BE2C (cell line): ENCODE measurements at regions not wholly inside any gene's neighbourhood (a gene's known extent, or its start where the extent isn't known, plus 50 kb on each side); places are given as distances from the start of the nearest gene placed in this dataset.

Experiments used
- DNase-seq: peaks from one replicate; pipeline ENCODE4 v3.0.0-alpha.2; 2020
- H3K27me3 ChIP-seq: fragments of 250-450 bp; sonication (Bioruptor Pico); 2 replicates; pipeline ENCODE4 v1.5.1; 2020; ENCODE audit warnings: mild to moderate bottlenecking
- H3K36me3 ChIP-seq: fragments of 250-450 bp; sonication (Bioruptor Pico); 2 replicates; pipeline ENCODE4 v1.5.1; 2020; ENCODE audit warnings: mild to moderate bottlenecking
- H3K4me1 ChIP-seq: fragments of 250-450 bp; sonication (Bioruptor Pico); 2 replicates; pipeline ENCODE4 v1.5.1; 2020
- H3K4me3 ChIP-seq: 2 replicates; pipeline ENCODE4 v1.5.1; 2011; ENCODE audit warnings: low read depth, low read length
- H3K9me3 ChIP-seq: fragments of 250-450 bp; sonication (Bioruptor Pico); 2 replicates; pipeline ENCODE4 v1.5.1; 2020
- CTCF ChIP-seq: IDR thresholded peaks from 2 replicates; pipeline ENCODE4 v1.5.1; 2012; ENCODE audit warnings: mild to moderate bottlenecking, low read depth, low read length

DNA sequence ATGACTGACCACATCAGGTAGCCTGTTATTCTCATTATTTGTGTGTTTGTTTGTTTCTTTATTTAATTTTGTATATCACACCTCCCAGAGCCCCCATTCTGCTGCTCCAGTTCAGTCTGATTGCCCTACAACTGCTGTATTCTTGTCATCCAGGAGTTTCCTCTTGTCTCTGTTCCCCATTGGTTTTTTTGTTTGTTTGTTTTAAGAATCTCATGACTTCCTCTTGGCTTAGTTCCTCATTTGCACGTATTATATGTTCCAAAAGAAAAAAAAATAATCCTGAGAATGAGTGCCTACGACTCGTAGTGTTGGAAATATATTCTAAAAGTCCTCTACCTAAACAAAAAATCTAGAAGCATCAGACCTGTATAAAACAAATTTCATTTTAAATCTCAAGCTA lies 142.3 kb upstream of the SLIT2 start:
- no peak overlapping the region for H3K4me3 ChIP-seq
- H3K27me3 ChIP-seq, result no peaks in the 10 kb centered on the region
- no peaks in the 10 kb centered on the region for H3K4me1 ChIP-seq
- H3K9me3 ChIP-seq, result no peaks in the 10 kb centered on the region
- no peaks in the 10 kb centered on the region for H3K36me3 ChIP-seq
- no peak for TF ChIP-seq CTCF
- DNase-seq, result no peak

DNA sequence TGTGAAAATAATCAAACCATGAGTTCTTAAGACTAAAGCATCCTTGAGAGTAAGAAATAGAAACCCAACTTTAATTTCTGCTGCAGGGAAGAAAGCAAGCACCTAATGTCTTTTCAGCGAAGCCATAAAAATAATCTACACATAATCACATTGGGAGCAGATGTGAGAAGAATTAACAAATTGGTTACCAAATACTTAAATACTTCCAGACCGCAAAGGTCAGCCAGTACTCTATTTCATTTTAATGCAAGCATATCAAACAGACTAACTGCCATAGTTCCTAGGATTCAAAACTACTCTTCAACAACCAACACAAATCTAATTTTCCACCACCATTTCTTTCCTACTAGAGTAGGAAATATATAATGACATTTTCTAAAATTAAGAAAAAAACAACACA lies 144.8 kb upstream of the SLIT2 start:
- no peaks in the 10 kb centered on the region for H3K36me3 ChIP-seq
- no peak overlapping the region for H3K4me3 ChIP-seq
- no peaks in the 10 kb centered on the region for H3K27me3 ChIP-seq
- DNase-seq, result no peak
- TF ChIP-seq CTCF, result no peak
- H3K9me3 ChIP-seq, result no peaks in the 10 kb centered on the region
- H3K4me1 ChIP-seq, result no peaks in the 10 kb centered on the region

GRCh38 chr4:20101831-20102230 lies 149.9 kb upstream of the SLIT2 start:
- Histone ChIP-seq H3K4me1 (no peaks in the 10 kb centered on the region), H3K9me3 (no peaks in the 10 kb centered on the region)
- TF ChIP-seq CTCF, result no peak

DNA sequence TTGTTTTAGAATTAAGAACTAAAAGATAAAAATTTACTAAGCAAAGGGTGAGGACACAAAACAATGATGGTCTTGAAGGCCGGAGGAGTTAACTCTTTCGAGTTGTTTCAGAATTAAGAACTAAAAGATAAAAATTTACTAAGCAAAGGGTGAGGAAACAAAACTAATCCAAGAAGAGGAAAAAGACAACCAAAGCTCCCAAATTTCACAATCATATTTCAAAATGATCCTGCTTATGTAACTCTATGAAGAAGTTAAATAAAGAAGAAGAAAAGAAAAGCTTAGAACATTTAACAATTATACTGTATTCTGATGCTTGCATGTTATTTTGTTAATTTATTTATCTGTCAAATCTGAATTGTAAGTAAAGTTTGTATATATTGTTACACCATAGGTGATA lies 154.8 kb upstream of the SLIT2 start:
- no peaks in the 10 kb centered on the region for H3K36me3 ChIP-seq
- no peak for TF ChIP-seq CTCF
- H3K9me3 ChIP-seq, result no peaks in the 10 kb centered on the region
- no peak for DNase-seq
- peaks cover 3% of the 10 kb centered on the region; the same call in 1 of the 2 replicates for H3K27me3 ChIP-seq
- H3K4me1 ChIP-seq, result no peaks in the 10 kb centered on the region
- no peak overlapping the region for H3K4me3 ChIP-seq

More at GRCh38 chr4:20101831-20102230, 149.9 kb upstream of the SLIT2 start:
- Histone ChIP-seq H3K36me3 (no peaks in the 10 kb centered on the region), H3K27me3 (no peaks in the 10 kb centered on the region), H3K4me3 (no peak overlapping the region)
- DNase-seq, result no peak

- H3K27me3 ChIP-seq, result peaks cover 3% of the 10 kb centered on the region; the same call in 1 of the 2 replicates
- H3K9me3 ChIP-seq, result no peaks in the 10 kb centered on the region
- no peak for DNase-seq
- H3K4me3 ChIP-seq, result no peak overlapping the region
- no peak for TF ChIP-seq CTCF
- no peaks in the 10 kb centered on the region for H3K36me3 ChIP-seq
- no peaks in the 10 kb centered on the region for H3K4me1 ChIP-seq
These were observed 155.7 kb upstream of the SLIT2 start for GRCh38 chr4:20095805-20096541.

GRCh38 chr4:20091781-20092180 lies 159.9 kb upstream of the SLIT2 start:
- no peak overlapping the region for H3K4me3 ChIP-seq
- DNase-seq, result no peak
- no peak for TF ChIP-seq CTCF

More at GRCh38 chr4:20091781-20092180, 159.9 kb upstream of the SLIT2 start:
- no peaks in the 10 kb centered on the region for H3K4me1 ChIP-seq
- peaks cover 3% of the 10 kb centered on the region; the same call in 1 of the 2 replicates for H3K27me3 ChIP-seq
- no peaks in the 10 kb centered on the region for H3K9me3 ChIP-seq
- H3K36me3 ChIP-seq, result no peaks in the 10 kb centered on the region
